ENCODE measurements at regions not wholly inside any gene's neighbourhood (a gene's known extent, or its start where the extent isn't known, plus 50 kb on each side); places are given as distances from the start of the nearest gene placed in this dataset.

DNA sequence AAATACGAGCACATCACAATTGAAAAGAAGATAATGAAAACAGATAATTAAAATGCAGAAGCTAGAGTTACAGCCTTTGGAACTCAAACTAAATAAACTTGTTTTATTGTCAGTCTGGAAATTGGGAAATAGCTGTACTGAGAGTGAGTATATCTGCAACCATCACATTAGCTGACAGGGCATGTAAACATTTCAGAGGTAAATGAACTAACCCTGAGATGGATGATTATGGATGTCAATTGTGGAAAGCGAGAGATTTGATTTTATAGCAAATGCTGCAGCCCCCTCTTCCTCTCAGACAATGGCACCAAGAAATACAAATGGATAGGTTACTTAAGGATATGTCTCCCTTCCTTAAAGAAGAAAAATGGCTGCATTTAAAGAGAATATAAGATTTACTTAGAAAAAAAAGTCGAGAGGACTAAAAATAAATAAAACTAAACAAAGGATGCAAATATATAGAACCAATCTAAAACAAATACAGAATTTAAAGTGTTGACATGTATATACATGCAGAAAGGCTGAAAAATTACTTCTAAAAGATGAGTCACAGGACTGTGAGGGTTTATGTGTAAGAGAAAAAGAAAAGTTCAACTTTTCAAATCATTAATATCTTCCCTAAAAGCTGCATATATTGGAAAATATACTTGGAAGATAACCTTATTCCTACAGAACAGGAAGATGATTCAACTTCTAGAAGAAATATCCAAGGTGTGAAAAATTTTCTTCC lies 120.3 kb upstream of the FLRT2 start:
- no peaks in the 10 kb centered on the region for H3K9me3 ChIP-seq
- no peaks in the 10 kb centered on the region for H3K27me3 ChIP-seq
- no peak overlapping the region for H3K4me3 ChIP-seq
- H3K4me1 ChIP-seq = no peaks in the 10 kb centered on the region
- WGBS, 2 donors (ENCODE audit: low coverage in 1 of 2) = 44 to 46% methylated on average over 3 of the region's 3 CpGs
- TF ChIP-seq, protein P1, sequence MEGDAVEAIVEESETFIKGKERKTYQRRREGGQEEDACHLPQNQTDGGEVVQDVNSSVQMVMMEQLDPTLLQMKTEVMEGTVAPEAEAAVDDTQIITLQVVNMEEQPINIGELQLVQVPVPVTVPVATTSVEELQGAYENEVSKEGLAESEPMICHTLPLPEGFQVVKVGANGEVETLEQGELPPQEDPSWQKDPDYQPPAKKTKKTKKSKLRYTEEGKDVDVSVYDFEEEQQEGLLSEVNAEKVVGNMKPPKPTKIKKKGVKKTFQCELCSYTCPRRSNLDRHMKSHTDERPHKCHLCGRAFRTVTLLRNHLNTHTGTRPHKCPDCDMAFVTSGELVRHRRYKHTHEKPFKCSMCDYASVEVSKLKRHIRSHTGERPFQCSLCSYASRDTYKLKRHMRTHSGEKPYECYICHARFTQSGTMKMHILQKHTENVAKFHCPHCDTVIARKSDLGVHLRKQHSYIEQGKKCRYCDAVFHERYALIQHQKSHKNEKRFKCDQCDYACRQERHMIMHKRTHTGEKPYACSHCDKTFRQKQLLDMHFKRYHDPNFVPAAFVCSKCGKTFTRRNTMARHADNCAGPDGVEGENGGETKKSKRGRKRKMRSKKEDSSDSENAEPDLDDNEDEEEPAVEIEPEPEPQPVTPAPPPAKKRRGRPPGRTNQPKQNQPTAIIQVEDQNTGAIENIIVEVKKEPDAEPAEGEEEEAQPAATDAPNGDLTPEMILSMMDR (IDR thresholded peaks at IDR 0.05) = no peak
- no peak for TF ChIP-seq POLR2A (IDR thresholded peaks at IDR 0.05)
- no peak for TF ChIP-seq POLR2AphosphoS5 (IDR thresholded peaks at IDR 0.05)
- no peak for TF ChIP-seq EP300 (IDR thresholded peaks at IDR 0.05; ENCODE audit: low read depth)
- no peak for DNase-seq
- intact Hi-C loops (cut with DNase I; ENCODE audit: low total_unique reads) = no loop called here
- H3K27ac ChIP-seq = no peak overlapping the region
- in situ Hi-C loops (cut with MboI; ENCODE audit: low pct_ligation_motif_present in 1 of 4, low pct_unique_long_range_greater_than_20kb in 1 of 4, low sequenced_read_pairs in 3 of 4) = no loop called here
- no peaks in the 10 kb centered on the region for H3K36me3 ChIP-seq

GRCh38 chr14:85412756-85413155 lies 117.2 kb upstream of the FLRT2 start:
- in situ Hi-C loops (cut with MboI; ENCODE audit: low pct_ligation_motif_present in 1 of 4, low pct_unique_long_range_greater_than_20kb in 1 of 4, low sequenced_read_pairs in 3 of 4) = no loop called here
- intact Hi-C loops (cut with DNase I; ENCODE audit: low total_unique reads) = no loop called here
- 97 to 100% methylated on average over 1 of the region's 1 CpG for WGBS, 2 donors (ENCODE audit: low coverage in 1 of 2)
- Histone ChIP-seq H3K4me1 (peaks cover 0 to 3% (median 0%) of the 10 kb centered on the region in 4 donors), H3K27ac (no peak overlapping the region), H3K4me3 (no peak overlapping the region), H3K36me3 (no peaks in the 10 kb centered on the region), H3K27me3 (no peaks in the 10 kb centered on the region), H3K9me3 (no peaks in the 10 kb centered on the region)
- DNase-seq = no peak
- TF ChIP-seq EP300 (IDR thresholded peaks at IDR 0.05; ENCODE audit: low read depth) (no peak), POLR2A (IDR thresholded peaks at IDR 0.05) (no peak), POLR2AphosphoS5 (IDR thresholded peaks at IDR 0.05) (no peak)
- TF ChIP-seq, protein P1 (IDR thresholded peaks at IDR 0.05) = no peak

GRCh38 chr14:85413836-85414526 lies 116.0 kb upstream of the FLRT2 start:
- intact Hi-C loops (cut with DNase I; ENCODE audit: low total_unique reads) (no loop called here), in situ Hi-C loops (cut with MboI; ENCODE audit: low pct_ligation_motif_present in 1 of 4, low pct_unique_long_range_greater_than_20kb in 1 of 4, low sequenced_read_pairs in 3 of 4) (no loop called here)
- H3K27me3 ChIP-seq = no peaks in the 10 kb centered on the region
- TF ChIP-seq EP300 (IDR thresholded peaks at IDR 0.05; ENCODE audit: low read depth) = no peak
- TF ChIP-seq, protein P1 (IDR thresholded peaks at IDR 0.05) = no peak
- TF ChIP-seq POLR2AphosphoS5 (IDR thresholded peaks at IDR 0.05) = no peak
- TF ChIP-seq POLR2A (IDR thresholded peaks at IDR 0.05) = no peak
- peaks cover 0 to 3% (median 0%) of the 10 kb centered on the region in 4 donors for H3K4me1 ChIP-seq
- no peaks in the 10 kb centered on the region for H3K36me3 ChIP-seq
- no peak overlapping the region for H3K27ac ChIP-seq
- WGBS, 2 donors (ENCODE audit: low coverage in 1 of 2) = 62 to 67% methylated on average over 4 to 5 of the region's 5 CpGs
- no peaks in the 10 kb centered on the region for H3K9me3 ChIP-seq
- no peak for DNase-seq
- H3K4me3 ChIP-seq = no peak overlapping the region

DNA sequence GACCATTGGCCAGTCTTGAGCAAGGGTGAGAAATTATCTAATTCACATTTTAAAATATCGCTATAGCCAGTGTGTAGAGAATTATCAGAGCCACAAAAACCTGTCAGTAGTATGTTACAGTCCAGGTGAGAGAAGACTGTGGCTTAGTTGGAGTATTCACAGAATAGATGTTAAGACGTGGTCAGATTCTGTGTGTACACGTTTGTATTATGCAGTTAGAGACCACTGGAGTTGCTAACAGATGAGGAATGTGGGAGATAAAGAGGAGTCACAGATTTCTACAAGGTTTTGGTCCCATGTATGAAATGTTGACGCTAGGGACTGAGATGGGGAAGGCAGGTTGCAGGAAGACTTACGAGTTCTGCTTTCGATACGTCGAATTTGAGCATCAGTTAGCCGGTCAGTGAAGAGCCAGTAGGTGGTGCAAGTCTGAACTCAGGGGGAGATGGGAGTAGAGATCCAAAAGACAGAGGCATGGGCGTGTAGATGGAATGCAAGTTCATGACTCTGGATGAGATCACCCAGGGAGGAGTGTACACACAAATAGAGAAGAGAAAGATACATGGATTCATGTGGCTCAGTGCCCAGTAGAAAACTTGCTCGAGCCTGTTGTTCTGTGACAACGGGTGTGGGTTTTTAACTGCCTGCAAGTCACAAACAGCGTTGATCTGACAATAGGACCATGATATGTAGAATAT lies 114.8 kb upstream of the FLRT2 start:
- in situ Hi-C loops (cut with MboI; ENCODE audit: low pct_ligation_motif_present in 1 of 4, low pct_unique_long_range_greater_than_20kb in 1 of 4, low sequenced_read_pairs in 3 of 4) = no loop called here
- no peak overlapping the region for H3K27ac ChIP-seq
- H3K4me3 ChIP-seq = no peak overlapping the region

More for the DNA sequence above, 114.8 kb upstream of the FLRT2 start:
- H3K27me3 ChIP-seq = no peaks in the 10 kb centered on the region
- DNase-seq = no peak
- intact Hi-C loops (cut with DNase I; ENCODE audit: low total_unique reads) = no loop called here
- H3K36me3 ChIP-seq = no peaks in the 10 kb centered on the region
- WGBS, 2 donors (ENCODE audit: low coverage in 1 of 2) = 61 to 77% methylated on average over 8 to 13 of the region's 13 CpGs
- no peaks in the 10 kb centered on the region for H3K9me3 ChIP-seq
- no peak for TF ChIP-seq POLR2A (IDR thresholded peaks at IDR 0.05)
- TF ChIP-seq, protein P1 (IDR thresholded peaks at IDR 0.05) = no peak
- no peak for TF ChIP-seq POLR2AphosphoS5 (IDR thresholded peaks at IDR 0.05)
- no peak for TF ChIP-seq EP300 (IDR thresholded peaks at IDR 0.05; ENCODE audit: low read depth)
- peaks cover 0 to 3% (median 0%) of the 10 kb centered on the region in 4 donors for H3K4me1 ChIP-seq

Measured in transverse colon (tissue), 4 donors.